ENCODE measurements at regions not wholly inside any gene's neighbourhood (a gene's known extent, or its start where the extent isn't known, plus 50 kb on each side); places are given as distances from the start of the nearest gene placed in this dataset.

DNA sequence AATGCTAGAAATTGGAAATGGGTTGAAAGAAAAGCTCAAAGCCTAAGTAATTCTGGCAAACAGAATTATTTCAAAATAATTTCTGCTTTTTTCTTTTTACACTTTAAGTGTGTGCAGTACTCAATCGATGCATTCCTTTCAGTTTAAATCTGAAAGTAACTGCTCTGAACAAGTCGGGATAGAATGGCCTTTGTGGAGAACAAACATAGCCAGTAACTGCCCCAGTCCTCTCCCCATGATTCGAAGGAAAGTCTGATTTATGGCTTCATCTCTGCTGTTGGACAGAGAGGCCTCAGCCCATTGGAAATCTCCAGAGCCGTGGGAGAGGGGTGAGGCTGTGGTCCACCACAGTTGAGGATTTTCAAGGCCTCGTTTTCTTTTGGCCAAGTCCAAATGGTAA, 174.0 kb upstream of the TLL1 start:
- DNase-seq (no peak), ATAC-seq (no peak)
- Histone ChIP-seq H3K27me3 (ENCODE audit: low read depth) (no peaks in the 10 kb centered on the region), H3K4me3 (no peak overlapping the region), H3K27ac (no peak overlapping the region), H3K36me3 (no peaks in the 10 kb centered on the region), H3K9me3 (no peaks in the 10 kb centered on the region), H3K4me1 (no peaks in the 10 kb centered on the region)
- TF ChIP-seq, protein P1, sequence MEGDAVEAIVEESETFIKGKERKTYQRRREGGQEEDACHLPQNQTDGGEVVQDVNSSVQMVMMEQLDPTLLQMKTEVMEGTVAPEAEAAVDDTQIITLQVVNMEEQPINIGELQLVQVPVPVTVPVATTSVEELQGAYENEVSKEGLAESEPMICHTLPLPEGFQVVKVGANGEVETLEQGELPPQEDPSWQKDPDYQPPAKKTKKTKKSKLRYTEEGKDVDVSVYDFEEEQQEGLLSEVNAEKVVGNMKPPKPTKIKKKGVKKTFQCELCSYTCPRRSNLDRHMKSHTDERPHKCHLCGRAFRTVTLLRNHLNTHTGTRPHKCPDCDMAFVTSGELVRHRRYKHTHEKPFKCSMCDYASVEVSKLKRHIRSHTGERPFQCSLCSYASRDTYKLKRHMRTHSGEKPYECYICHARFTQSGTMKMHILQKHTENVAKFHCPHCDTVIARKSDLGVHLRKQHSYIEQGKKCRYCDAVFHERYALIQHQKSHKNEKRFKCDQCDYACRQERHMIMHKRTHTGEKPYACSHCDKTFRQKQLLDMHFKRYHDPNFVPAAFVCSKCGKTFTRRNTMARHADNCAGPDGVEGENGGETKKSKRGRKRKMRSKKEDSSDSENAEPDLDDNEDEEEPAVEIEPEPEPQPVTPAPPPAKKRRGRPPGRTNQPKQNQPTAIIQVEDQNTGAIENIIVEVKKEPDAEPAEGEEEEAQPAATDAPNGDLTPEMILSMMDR (IDR thresholded peaks at IDR 0.05) = no peak
- intact Hi-C loops (cut with DNase I) = no loop called here

DNA sequence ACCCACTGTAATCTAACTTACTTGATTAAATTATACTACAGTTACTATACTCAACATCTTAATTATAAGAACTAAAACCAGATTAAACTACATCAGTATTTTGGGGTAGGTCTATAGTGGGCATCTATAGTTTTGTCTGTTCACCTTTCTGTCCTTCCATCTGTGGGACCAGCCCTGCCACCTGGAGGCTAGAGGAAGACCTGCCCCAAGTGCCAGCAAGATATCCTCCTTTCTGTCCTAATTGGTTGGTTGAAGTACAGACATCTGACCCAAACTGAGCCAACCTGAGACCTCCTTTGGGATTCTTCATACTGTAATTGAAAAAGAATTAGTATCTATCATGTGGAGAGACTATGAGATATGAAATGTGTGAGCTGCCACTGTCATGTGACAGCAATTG, 172.2 kb upstream of the TLL1 start:
- H3K27ac ChIP-seq = no peak overlapping the region
- H3K4me3 ChIP-seq = no peak overlapping the region
- no peaks in the 10 kb centered on the region for H3K4me1 ChIP-seq
- H3K27me3 ChIP-seq (ENCODE audit: low read depth) = no peaks in the 10 kb centered on the region
- no peaks in the 10 kb centered on the region for H3K9me3 ChIP-seq
- ATAC-seq (no peak), DNase-seq (no peak)
- H3K36me3 ChIP-seq = no peaks in the 10 kb centered on the region
- intact Hi-C loops (cut with DNase I) = no loop called here
- TF ChIP-seq, protein P1 (IDR thresholded peaks at IDR 0.05) = no peak

DNA sequence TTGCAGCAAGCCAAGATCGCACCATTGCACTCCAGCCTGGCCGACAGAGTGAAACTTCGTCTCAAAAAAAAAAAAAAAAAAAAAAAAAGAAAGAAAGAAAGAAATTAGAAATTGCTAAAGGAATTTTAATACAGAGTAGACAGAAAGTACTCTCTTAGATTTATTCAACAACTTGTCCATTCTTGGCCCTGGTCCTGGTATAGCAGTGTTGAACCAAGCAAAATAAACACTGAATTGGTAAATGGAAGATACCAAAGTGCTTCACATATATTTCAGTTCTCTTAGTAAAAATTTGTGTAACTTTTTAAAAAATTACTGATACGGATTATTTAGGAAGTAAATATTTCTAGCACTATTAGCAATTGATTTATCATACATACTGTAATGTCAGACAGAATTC, 165.9 kb upstream of the TLL1 start:
- Histone ChIP-seq H3K36me3 (no peaks in the 10 kb centered on the region), H3K27me3 (ENCODE audit: low read depth) (no peaks in the 10 kb centered on the region), H3K4me3 (no peak overlapping the region), H3K27ac (no peak overlapping the region), H3K4me1 (peaks cover 7% of the 10 kb centered on the region), H3K9me3 (no peaks in the 10 kb centered on the region)
- intact Hi-C loops (cut with DNase I) = no loop called here
- TF ChIP-seq, protein P1 (IDR thresholded peaks at IDR 0.05) = no peak
- DNase-seq = no peak
- ATAC-seq = no peak

DNA sequence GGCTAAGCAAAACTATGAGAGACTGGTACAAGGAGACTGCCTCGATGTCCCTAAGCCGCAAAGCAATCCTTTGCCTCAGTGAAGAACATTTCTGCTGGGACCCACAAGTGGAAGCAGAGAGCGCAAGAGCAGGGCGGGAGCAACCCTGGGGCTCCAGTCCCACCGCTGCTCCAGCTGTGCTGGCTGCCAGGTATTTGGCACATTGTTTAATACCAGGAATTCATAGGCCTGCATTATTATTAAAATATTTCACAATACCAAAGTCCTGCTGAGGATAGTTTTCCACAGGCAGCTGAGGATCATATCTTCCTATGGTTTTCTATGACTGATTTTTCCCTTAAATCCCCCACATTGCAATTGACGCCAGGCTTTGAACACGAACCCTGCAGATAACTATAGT, 163.5 kb upstream of the TLL1 start:
- intact Hi-C loops (cut with DNase I) = no loop called here

DNA sequence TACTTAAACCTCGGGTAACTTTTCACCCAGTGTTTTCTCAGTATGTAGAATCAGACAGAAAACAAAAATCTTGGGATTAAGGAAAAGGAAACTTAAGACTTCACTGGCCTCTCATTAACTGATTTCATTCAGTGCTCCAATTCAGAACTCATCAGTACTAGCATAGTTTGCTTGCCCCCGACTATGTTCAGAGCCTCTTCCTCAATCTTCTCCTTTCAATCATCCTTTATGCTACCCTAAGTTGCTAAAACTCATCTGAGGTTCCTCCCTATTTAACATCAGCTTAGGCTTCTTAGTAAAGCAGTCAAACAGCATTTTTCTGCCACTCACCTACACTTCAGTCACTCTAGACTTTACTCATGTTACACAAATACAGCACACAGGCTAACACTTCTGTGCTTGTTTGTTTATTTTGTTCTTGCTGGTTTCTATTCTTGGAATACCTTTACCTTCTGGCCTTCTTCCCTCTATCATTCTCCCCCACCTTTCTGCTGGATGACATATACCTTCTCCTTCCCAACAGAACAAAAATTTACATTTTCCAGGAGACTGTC, 163.0 kb upstream of the TLL1 start:
- no peak overlapping the region for H3K4me3 ChIP-seq
- no peaks in the 10 kb centered on the region for H3K9me3 ChIP-seq
- peaks cover 7% of the 10 kb centered on the region for H3K4me1 ChIP-seq
- H3K27me3 ChIP-seq (ENCODE audit: low read depth) = no peaks in the 10 kb centered on the region
- ATAC-seq (peak; percentile 93 to 99), DNase-seq (no peak)
- intact Hi-C loops (cut with DNase I) = no loop called here
- TF ChIP-seq, protein P1 (IDR thresholded peaks at IDR 0.05) = no peak
- H3K36me3 ChIP-seq = no peaks in the 10 kb centered on the region
- H3K27ac ChIP-seq = no peak overlapping the region

More for the DNA sequence above, 163.5 kb upstream of the TLL1 start:
- Histone ChIP-seq H3K9me3 (no peaks in the 10 kb centered on the region), H3K4me1 (peaks cover 7% of the 10 kb centered on the region), H3K27ac (no peak overlapping the region), H3K27me3 (ENCODE audit: low read depth) (no peaks in the 10 kb centered on the region), H3K4me3 (no peak overlapping the region), H3K36me3 (no peaks in the 10 kb centered on the region)
- ATAC-seq (peak; percentile 55 to 57), DNase-seq (no peak)
- TF ChIP-seq, protein P1 (IDR thresholded peaks at IDR 0.05) = no peak

DNA sequence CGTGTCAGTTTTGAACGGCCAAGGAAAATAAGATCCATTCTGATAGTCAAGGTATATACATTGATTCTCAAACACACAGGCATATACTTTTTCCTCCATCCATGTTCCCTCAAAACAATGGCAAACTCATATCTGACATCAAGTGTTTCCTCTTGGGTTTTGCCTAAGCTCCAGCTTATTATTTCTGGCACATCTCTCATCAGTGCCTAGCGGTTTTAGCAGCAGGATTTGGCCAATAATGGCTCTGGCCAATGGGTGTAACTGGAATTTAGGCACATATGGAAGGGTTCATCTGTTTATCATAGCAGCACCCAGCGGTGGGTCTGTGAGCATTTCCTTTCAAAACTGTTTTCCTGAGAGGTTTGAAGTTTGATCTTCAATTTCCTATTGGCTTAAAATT, 161.6 kb upstream of the TLL1 start:
- Histone ChIP-seq H3K4me3 (no peak overlapping the region), H3K27me3 (ENCODE audit: low read depth) (no peaks in the 10 kb centered on the region), H3K27ac (no peak overlapping the region), H3K9me3 (no peaks in the 10 kb centered on the region), H3K4me1 (peaks cover 7% of the 10 kb centered on the region), H3K36me3 (no peaks in the 10 kb centered on the region)
- intact Hi-C loops (cut with DNase I) = no loop called here
- no peak for ATAC-seq
- no peak for DNase-seq
- TF ChIP-seq, protein P1 (IDR thresholded peaks at IDR 0.05) = no peak
